ENCODE measurements at regions not wholly inside any gene's neighbourhood (a gene's known extent, or its start where the extent isn't known, plus 50 kb on each side); places are given as distances from the start of the nearest gene placed in this dataset.

DNA sequence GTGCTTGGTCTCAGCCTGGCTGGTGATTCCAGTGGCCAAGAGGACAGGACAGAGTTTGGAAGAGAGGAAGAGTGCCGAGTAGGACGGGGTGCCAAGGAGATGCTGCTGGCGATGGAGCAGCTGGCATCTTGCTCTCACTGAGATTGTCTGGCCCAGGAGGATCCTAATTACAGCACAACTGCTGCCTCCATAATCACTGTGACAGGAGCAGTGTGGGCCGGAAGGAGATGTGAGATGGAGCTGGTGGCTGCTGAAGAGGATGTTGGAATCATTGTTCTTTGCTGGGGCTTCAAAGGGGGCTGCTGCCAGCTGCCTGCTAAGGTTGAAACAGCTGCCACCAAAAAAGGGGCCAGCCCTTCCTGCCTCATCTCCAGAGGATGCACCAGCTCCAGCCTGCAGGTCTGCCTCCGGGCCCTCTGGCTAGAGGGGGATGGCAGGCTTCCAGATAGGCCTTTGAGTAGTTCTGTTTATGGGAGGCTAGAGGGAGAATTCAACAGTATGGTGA lies 214.4 kb downstream of the RNF144B start:
- no peaks in the 10 kb centered on the region for H3K4me1 ChIP-seq (replicated peaks in 1 of 2; ENCODE audit: control insufficient read depth in 2 of 2, insufficient read depth in 2 of 2, low read length in 2 of 2)
- no peak overlapping the region for H3K27ac ChIP-seq (ENCODE audit: extremely low read depth, low read depth, low read length)
- no peaks in the 10 kb centered on the region for H3K36me3 ChIP-seq (ENCODE audit: control insufficient read depth, insufficient read depth, low read length)
- in situ Hi-C loops (cut with MboI), result no loop called here
- no peak for DNase-seq (ENCODE audit: extremely low read depth in 1 of 4, low spot score in 3 of 4)
- no TSS peak for BruUV-seq (replicated peaks)
- no peak overlapping the region for H3K4me2 ChIP-seq (ENCODE audit: insufficient read depth, low read length)
- H3K27me3 ChIP-seq (ENCODE audit: control insufficient read depth in 2 of 2, insufficient read depth in 2 of 2, low read length in 2 of 2), result no peaks in the 10 kb centered on the region
- FAIRE-seq, result no peak
- H3K4me3 ChIP-seq, result no peak overlapping the region
- TF ChIP-seq OTX1 (CRISPR knock-in tag; IDR thresholded peaks at IDR 0.05) (no peak), NRF1 (conservative IDR thresholded peaks at IDR 0.05 in 1 of 2, IDR thresholded peaks at IDR 0.05 in 1 of 2) (no peak), SRF (CRISPR knock-in tag; IDR thresholded peaks at IDR 0.05) (no peak), RNF2 (IDR thresholded peaks at IDR 0.05) (no peak), RBM17 (IDR thresholded peaks at IDR 0.05; ENCODE audit: borderline replicate concordance, low read depth, low read length) (no peak), E2F1 (CRISPR knock-in tag; IDR thresholded peaks at IDR 0.05) (no peak), CREB3L1 (IDR thresholded peaks at IDR 0.05; ENCODE audit: borderline replicate concordance, low read depth) (no peak), GTF2F1 (IDR thresholded peaks at IDR 0.05; ENCODE audit: low read depth, low read length) (no peak), HLTF (IDR thresholded peaks at IDR 0.05) (no peak), TEAD2 (tag; IDR thresholded peaks at IDR 0.05) (no peak)
- TF ChIP-seq, protein P1, sequence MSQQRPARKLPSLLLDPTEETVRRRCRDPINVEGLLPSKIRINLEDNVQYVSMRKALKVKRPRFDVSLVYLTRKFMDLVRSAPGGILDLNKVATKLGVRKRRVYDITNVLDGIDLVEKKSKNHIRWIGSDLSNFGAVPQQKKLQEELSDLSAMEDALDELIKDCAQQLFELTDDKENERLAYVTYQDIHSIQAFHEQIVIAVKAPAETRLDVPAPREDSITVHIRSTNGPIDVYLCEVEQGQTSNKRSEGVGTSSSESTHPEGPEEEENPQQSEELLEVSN (IDR thresholded peaks at IDR 0.05; ENCODE audit: borderline replicate concordance in 1 of 2, extremely low read depth in 1 of 2, insufficient read depth in 1 of 2, insufficient read length in 1 of 2, low read depth in 1 of 2, low read length in 1 of 2, poor library complexity in 1 of 2, severe bottlenecking in 1 of 2), result no peak
- TF ChIP-seq, protein P2, sequence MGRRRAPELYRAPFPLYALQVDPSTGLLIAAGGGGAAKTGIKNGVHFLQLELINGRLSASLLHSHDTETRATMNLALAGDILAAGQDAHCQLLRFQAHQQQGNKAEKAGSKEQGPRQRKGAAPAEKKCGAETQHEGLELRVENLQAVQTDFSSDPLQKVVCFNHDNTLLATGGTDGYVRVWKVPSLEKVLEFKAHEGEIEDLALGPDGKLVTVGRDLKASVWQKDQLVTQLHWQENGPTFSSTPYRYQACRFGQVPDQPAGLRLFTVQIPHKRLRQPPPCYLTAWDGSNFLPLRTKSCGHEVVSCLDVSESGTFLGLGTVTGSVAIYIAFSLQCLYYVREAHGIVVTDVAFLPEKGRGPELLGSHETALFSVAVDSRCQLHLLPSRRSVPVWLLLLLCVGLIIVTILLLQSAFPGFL (CRISPR knock-in tag; IDR thresholded peaks at IDR 0.05), result no peak
- H2AFZ ChIP-seq (ENCODE audit: low read depth, low read length), result no peak overlapping the region
- POLR2A ChIA-PET, result no interaction called here
- no peaks in the 10 kb centered on the region for H3K9me1 ChIP-seq (ENCODE audit: control insufficient read depth, insufficient read depth, low read length)
- ATAC-seq, result no peak
- H3K9ac ChIP-seq (ENCODE audit: insufficient read depth in 1 of 2, low read depth in 2 of 2, low read length in 2 of 2), result no peak overlapping the region
- CTCF ChIA-PET (ENCODE audit: low intra/inter-chr PET ratio), result no interaction called here
- 0% methylated on average over 5 of the region's 5 CpGs for WGBS (ENCODE audit: insufficient coverage, low coverage, missing lambda C conversion rate)
- no peaks in the 10 kb centered on the region for H4K20me1 ChIP-seq (replicated peaks; ENCODE audit: control insufficient read depth, insufficient read depth, low read length)
- no peaks in the 10 kb centered on the region for H3K9me3 ChIP-seq (replicated peaks; ENCODE audit: control insufficient read depth, insufficient read depth, low read depth, low read length)
- no peaks in the 10 kb centered on the region for H3K79me2 ChIP-seq (ENCODE audit: control insufficient read depth, insufficient read depth, low read length)
- intact Hi-C loops (cut with micrococcal nuclease), result no loop called here
